B cell (primary cell): ENCODE measurements at regions not wholly inside any gene's neighbourhood (a gene's known extent, or its start where the extent isn't known, plus 50 kb on each side); places are given as distances from the start of the nearest gene placed in this dataset.

ENCODE experiments used
- ATAC-seq: fragments of 200-7000 bp; cut with Tn5 transposase; one replicate; pipeline ENCODE4 v1.10.0; 2021; ENCODE audit warnings: low read depth, mild to moderate bottlenecking, moderate number of reproducible peaks, moderate library complexity
- CTCF ChIA-PET: fragments of 350-600 bp; sonication (Branson Sonifier 250); formaldehyde crosslinking; loops from one replicate; lab custom pipeline; 2021; ENCODE audit warnings: antibody characterized with exemption, inconsistent platforms; lab: Charles Lee
- POLR2A ChIA-PET: fragments of 350-600 bp; sonication (Branson Sonifier 250); formaldehyde crosslinking; loops from one replicate; lab custom pipeline; 2021; ENCODE audit warnings: antibody characterized with exemption; lab: Charles Lee
- DNase-seq: peaks from one replicate; pipeline ENCODE4 v3.0.0; 2013
- H2AFZ ChIP-seq: 2 replicates; pipeline ENCODE4 v1.6.1; 2012; ENCODE audit warnings: mild to moderate bottlenecking, low read depth, low read length; ENCODE audit not compliant: insufficient read depth, poor library complexity, severe bottlenecking
- H3K27ac ChIP-seq, 2 donors: 1 replicate in 1 of 2; 2 replicates in 1 of 2; pipeline ENCODE4 v1.5.1; 2012 to 2013; ENCODE audit warnings: low read length in 2 of 2, mild to moderate bottlenecking in 2 of 2, moderate library complexity in 1 of 2
- H3K27me3 ChIP-seq, 4 experiments: fragments of 200-600 bp in 1 of 4; sonication (generic) in 1 of 4; replicated peaks in 1 of 4; 1 replicate in 2 of 4; 2 replicates in 2 of 4; pipeline versions ENCODE4 v1.6.1 to v1.7.0; 2013 to 2016; ENCODE audit warnings: low read length in 3 of 4, mild to moderate bottlenecking in 2 of 4, mixed read lengths in 1 of 4, moderate library complexity in 1 of 4; ENCODE audit not compliant: insufficient read depth in 4 of 4, control insufficient read depth in 3 of 4; ENCODE audit errors: control extremely low read depth in 1 of 4
- H3K36me3 ChIP-seq, 2 experiments: replicated peaks in 1 of 2; 1 replicate in 1 of 2; 2 replicates in 1 of 2; pipeline versions ENCODE4 v1.6.1 to v1.7.1; 2013; ENCODE audit warnings: low read length in 1 of 2; ENCODE audit not compliant: insufficient read depth in 2 of 2, control insufficient read depth in 1 of 2; ENCODE audit errors: control extremely low read depth in 1 of 2, extremely low read depth in 1 of 2
- H3K4me1 ChIP-seq, 2 donors: fragments of 200-600 bp in 1 of 2; sonication (generic) in 1 of 2; 1 replicate in 1 of 2; 2 replicates in 1 of 2; pipeline versions ENCODE4 v1.5.1 to v1.6.1; 2013 to 2017; ENCODE audit warnings: low read length in 2 of 2; ENCODE audit not compliant: control insufficient read depth in 2 of 2, insufficient read depth in 2 of 2
- H3K4me2 ChIP-seq: replicated peaks from 2 replicates; pipeline ENCODE3; 2012; ENCODE audit warnings: mild to moderate bottlenecking, low read depth, low read length; ENCODE audit not compliant: poor library complexity, severe bottlenecking
- H3K4me3 ChIP-seq, 5 experiments: fragments of 200-600 bp in 1 of 5; sonication (generic) in 1 of 5; 1 replicate in 3 of 5; 2 replicates in 2 of 5; pipeline versions ENCODE4 v1.5.1 to v1.7.0; 2011 to 2016; ENCODE audit warnings: low read length in 4 of 5, mild to moderate bottlenecking in 4 of 5, low read depth in 2 of 5, control low read depth in 1 of 5, moderate library complexity in 1 of 5; ENCODE audit not compliant: insufficient read depth in 1 of 5; ENCODE audit errors: control extremely low read depth in 1 of 5, extremely low read depth in 1 of 5
- H3K79me2 ChIP-seq: fragments of 200-600 bp; sonication (generic); one replicate; pipeline ENCODE4 v1.6.0; 2016; ENCODE audit warnings: low read length; ENCODE audit not compliant: control insufficient read depth, insufficient read depth
- H3K9ac ChIP-seq: fragments of 200-600 bp; sonication (generic); 2 replicates; pipeline ENCODE4 v1.6.1; 2017; ENCODE audit warnings: mild to moderate bottlenecking, low read length, moderate library complexity
- H3K9me3 ChIP-seq, 3 donors: one replicate each; pipeline versions ENCODE4 v1.6.1 to v1.7.1; 2013; ENCODE audit warnings: low read length in 2 of 3; ENCODE audit not compliant: control insufficient read depth in 2 of 3, insufficient read depth in 1 of 3; ENCODE audit errors: control extremely low read depth in 1 of 3
- H4K20me1 ChIP-seq: 2 replicates; pipeline ENCODE4 v1.6.0; 2012; ENCODE audit warnings: mild to moderate bottlenecking, low read length; ENCODE audit not compliant: insufficient read depth, control insufficient read depth, poor library complexity, severe bottlenecking
- H3K27ac Mint-ChIP-seq: one replicate; pipeline ENCODE4 v1.8.0; 2021; ENCODE audit warnings: mixed read lengths
- H3K27me3 Mint-ChIP-seq: one replicate; pipeline ENCODE4 v1.8.0; 2021; ENCODE audit warnings: mixed read lengths
- H3K4me1 Mint-ChIP-seq: one replicate; pipeline ENCODE4 v1.8.0; 2021; ENCODE audit warnings: mixed read lengths
- H3K4me3 Mint-ChIP-seq: one replicate; pipeline ENCODE4 v1.8.0; 2021; ENCODE audit warnings: mixed read lengths
- H3K9me3 Mint-ChIP-seq: one replicate; pipeline ENCODE4 v1.8.0; 2022; ENCODE audit warnings: mixed read lengths; ENCODE audit not compliant: insufficient read depth
- CTCF ChIP-seq: fragments of 200-600 bp; IDR thresholded peaks from one replicate; pipeline ENCODE4 v1.8.0; 2022; ENCODE audit warnings: antibody characterized with exemption, mild to moderate bottlenecking
- EZH2 ChIP-seq: IDR thresholded peaks from 2 replicates; pipeline ENCODE4 v1.6.1; 2012; ENCODE audit warnings: borderline replicate concordance, low read depth, mild to moderate bottlenecking, moderate library complexity, low read length; ENCODE audit not compliant: insufficient read depth, poor library complexity, severe bottlenecking
- WGBS: methylation state at CpG from one replicate; pipeline ENCODE4 v1.1.5; 2013; ENCODE audit warnings: missing lambda C conversion rate; ENCODE audit not compliant: insufficient coverage; 5-methylcytosine and 5-hydroxymethylcytosine counted together
- intact Hi-C: fragments of 100-400 bp; cut with micrococcal nuclease; formaldehyde crosslinking; loops from one replicate; pipeline ENCODE4 v1.10.0; 2022

DNA sequence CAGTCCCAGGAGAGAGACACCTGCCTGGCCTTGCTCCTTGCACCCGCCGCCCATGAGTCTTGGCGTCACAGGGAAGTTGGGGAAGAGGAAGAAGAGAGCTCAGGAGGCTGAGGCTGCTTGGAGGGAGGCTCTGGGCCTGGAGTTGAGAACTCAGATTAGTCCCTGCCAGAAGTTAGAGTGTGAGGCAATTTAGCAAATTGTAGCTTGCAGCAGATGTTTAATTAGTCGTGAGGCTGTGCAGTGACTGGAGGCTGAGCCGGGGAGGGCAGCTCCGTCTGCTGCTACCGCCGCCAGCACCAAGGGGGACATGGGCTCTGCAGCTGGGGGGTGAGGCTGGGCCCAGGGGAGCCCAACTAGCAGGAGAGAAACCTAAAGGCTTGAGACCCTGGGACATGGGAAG lies 738.3 kb upstream of the EEF2KMT start:
- no peaks in the 10 kb centered on the region for H3K79me2 ChIP-seq
- CTCF ChIA-PET, result no interaction called here
- H4K20me1 ChIP-seq, result no peaks in the 10 kb centered on the region
- intact Hi-C loops, result no loop called here
- H3K27me3 ChIP-seq, result no peaks in the 10 kb centered on the region
- no peaks in the 10 kb centered on the region for H3K36me3 ChIP-seq
- H3K27ac ChIP-seq, result no peak overlapping the region
- H3K4me3 Mint-ChIP-seq, result no peak overlapping the region
- no peak for ATAC-seq
- H3K27me3 Mint-ChIP-seq, result no peaks in the 10 kb centered on the region
- no peak overlapping the region for H3K27ac Mint-ChIP-seq
- WGBS, result 89% methylated on average over 8 of the region's 8 CpGs
- no peak for DNase-seq
- peaks cover 3% of the 10 kb centered on the region for H3K9me3 Mint-ChIP-seq
- TF ChIP-seq EZH2 (no peak), CTCF (no peak)
- no peak overlapping the region for H3K4me3 ChIP-seq
- H3K9ac ChIP-seq, result no peak overlapping the region
- POLR2A ChIA-PET, result no interaction called here
- H3K4me1 Mint-ChIP-seq, result no peaks in the 10 kb centered on the region
- peaks cover 0 to 3% (median 0%) of the 10 kb centered on the region in 3 donors for H3K9me3 ChIP-seq
- H2AFZ ChIP-seq, result no peak overlapping the region
- no peak overlapping the region for H3K4me2 ChIP-seq
- no peaks in the 10 kb centered on the region for H3K4me1 ChIP-seq

DNA sequence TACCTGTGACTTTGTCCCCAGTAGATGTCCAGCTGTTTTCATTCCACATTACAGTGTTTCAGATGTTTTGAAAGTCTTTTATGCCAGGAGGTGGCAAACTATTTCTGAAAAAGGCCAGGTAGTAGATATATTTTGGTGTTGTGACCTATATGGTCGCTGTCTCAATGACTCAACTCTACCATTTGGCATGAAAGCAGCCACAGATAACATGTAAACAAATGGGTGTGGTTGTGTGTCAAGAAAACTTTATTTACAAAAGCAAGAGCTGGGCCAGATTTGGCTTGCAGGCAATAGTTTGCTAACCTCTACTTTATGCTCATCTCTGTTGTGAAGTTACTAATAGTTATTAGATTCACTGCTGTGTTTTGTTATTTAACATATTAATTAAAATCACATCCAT lies 728.7 kb upstream of the EEF2KMT start:
- Histone ChIP-seq H3K27me3 (no peaks in the 10 kb centered on the region), H3K36me3 (no peaks in the 10 kb centered on the region), H3K9ac (no peak overlapping the region), H3K27ac (no peak overlapping the region), H3K4me1 (no peaks in the 10 kb centered on the region), H3K9me3 (no peaks in the 10 kb centered on the region), H4K20me1 (no peaks in the 10 kb centered on the region), H2AFZ (no peak overlapping the region), H3K79me2 (no peaks in the 10 kb centered on the region), H3K4me2 (no peak overlapping the region), H3K4me3 (no peak overlapping the region)
- DNase-seq, result no peak
- ATAC-seq, result no peak
- TF ChIP-seq EZH2, result no peak
- TF ChIP-seq CTCF, result no peak
- Mint-ChIP-seq H3K9me3 (no peaks in the 10 kb centered on the region), H3K27me3 (no peaks in the 10 kb centered on the region), H3K4me1 (no peaks in the 10 kb centered on the region), H3K4me3 (no peak overlapping the region), H3K27ac (no peak overlapping the region)
- POLR2A ChIA-PET, result no interaction called here
- no CpG with 5 or more reads among the region's 1 CpG for WGBS
- CTCF ChIA-PET, result no interaction called here
- intact Hi-C loops, result no loop called here
